ENCODE measurements at regions not wholly inside any gene's neighbourhood (a gene's known extent, or its start where the extent isn't known, plus 50 kb on each side); places are given as distances from the start of the nearest gene placed in this dataset.

- TF ChIP-seq POLR2AphosphoS5 (IDR thresholded peaks at IDR 0.05; ENCODE audit: low read depth, low read length), result no peak
- no peak for TF ChIP-seq POLR2A (IDR thresholded peaks at IDR 0.05; ENCODE audit: low read depth, low read length)
- TF ChIP-seq TAF1 (IDR thresholded peaks at IDR 0.05; ENCODE audit: low read depth, low read length), result no peak
- no peak for TF ChIP-seq PAX5 (IDR thresholded peaks at IDR 0.05; ENCODE audit: insufficient read depth, low read length, severe bottlenecking)
- no peak for TF ChIP-seq SPI1 (IDR thresholded peaks at IDR 0.05; ENCODE audit: low read depth, low read length)
- TF ChIP-seq POU2F2 (IDR thresholded peaks at IDR 0.05; ENCODE audit: low read depth, low read length), result no peak
Measured at GRCh38 chr22:49656291-49656851, 171.3 kb downstream of the BRD1 start.

Data from GM12891 (cell line).